ENCODE measurements at regions not wholly inside any gene's neighbourhood (a gene's known extent, or its start where the extent isn't known, plus 50 kb on each side); places are given as distances from the start of the nearest gene placed in this dataset.

- TF ChIP-seq CTCF (IDR thresholded peaks at IDR 0.05) (no peak), POLR2A (IDR thresholded peaks at IDR 0.05) (no peak)
Observed at GRCh38 chr10:36094096-36094495, 452.0 kb upstream of the FZD8 start.
